Hematopoietic multipotent progenitor cell treated with erythropoietin and hydrocortisone succinate and interleukin-3 and kit ligand, for 8 days (in vitro differentiated cells): ENCODE measurements at regions not wholly inside any gene's neighbourhood (a gene's known extent, or its start where the extent isn't known, plus 50 kb on each side); places are given as distances from the start of the nearest gene placed in this dataset.
"Not testable (repeated sequence)": the region's sequence is repeated elsewhere in the genome, so short reads cannot be mapped to it uniquely, and the experiment has no call there.

Experiments used
- DNase-seq: peaks from one replicate; pipeline ENCODE4 v3.0.0-alpha.2; 2015

GRCh38 chr2:41187376-41188122 is 735.7 kb upstream of the SLC8A1 start:
- no peak for DNase-seq

GRCh38 chr2:41194230-41194629 is 742.3 kb upstream of the SLC8A1 start:
- DNase-seq = no peak

- DNase-seq = no peak
Measured at GRCh38 chr2:41197781-41198180, 745.9 kb upstream of the SLC8A1 start.

DNA sequence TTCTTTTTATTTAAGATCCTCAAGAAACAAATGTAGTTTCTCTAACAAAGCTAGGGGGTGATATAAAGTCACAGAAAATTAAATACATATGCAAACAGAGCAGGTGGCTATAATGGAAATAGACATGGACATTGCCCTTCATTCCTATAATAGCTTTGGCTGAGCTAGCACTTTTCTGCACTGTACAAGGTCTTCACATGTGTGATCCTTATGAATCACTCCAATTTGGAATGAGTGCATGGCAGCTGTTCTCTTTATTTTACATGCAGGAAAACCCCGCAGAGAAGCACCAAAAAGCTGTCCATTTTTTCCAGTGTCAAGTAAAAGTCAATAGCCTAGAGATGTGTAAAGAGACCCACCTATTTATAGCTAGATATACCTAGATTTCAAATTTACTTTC is 747.4 kb upstream of the SLC8A1 start:
- DNase-seq = no peak

DNA sequence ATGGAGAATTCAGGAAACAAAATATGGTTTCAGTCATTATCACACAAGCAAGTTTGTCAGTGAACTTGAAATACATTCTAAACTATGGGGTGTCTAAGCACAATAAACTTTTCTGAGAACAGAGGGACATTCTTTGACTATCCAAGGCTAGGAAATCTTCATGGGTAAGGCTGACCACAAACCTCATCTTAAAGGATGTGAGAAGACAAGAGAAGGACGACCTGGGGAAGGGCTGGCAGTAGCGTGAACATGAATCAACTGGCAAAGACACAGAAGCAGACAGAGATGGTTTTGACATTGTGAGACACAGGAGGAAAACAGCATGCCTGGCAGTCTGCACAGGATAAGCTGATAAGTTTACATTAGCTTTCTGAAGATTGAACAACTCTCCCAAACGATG is 752.4 kb upstream of the SLC8A1 start:
- DNase-seq = no peak

DNA sequence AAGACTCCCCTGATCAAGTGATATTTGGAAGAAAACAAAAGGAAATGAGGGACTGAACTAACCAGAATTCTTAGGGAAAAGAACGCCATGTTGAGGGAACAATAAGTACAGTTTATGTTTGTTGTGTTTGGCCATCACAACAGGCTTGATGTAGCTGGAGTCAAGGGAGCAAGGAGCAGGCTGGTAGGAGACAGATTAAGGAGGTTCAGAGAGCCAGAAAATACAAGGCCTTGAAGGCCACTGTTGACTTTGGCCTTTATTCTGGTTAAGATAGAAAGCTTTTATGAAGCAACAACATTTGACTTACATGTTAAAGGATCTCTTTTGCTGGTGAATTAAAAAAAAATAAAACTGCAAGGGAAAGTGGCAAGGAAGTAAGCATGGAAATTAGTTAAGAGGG is 754.1 kb upstream of the SLC8A1 start:
- DNase-seq = no peak

GRCh38 chr2:41207578-41207977 is 755.7 kb upstream of the SLC8A1 start:
- DNase-seq = no peak

DNA sequence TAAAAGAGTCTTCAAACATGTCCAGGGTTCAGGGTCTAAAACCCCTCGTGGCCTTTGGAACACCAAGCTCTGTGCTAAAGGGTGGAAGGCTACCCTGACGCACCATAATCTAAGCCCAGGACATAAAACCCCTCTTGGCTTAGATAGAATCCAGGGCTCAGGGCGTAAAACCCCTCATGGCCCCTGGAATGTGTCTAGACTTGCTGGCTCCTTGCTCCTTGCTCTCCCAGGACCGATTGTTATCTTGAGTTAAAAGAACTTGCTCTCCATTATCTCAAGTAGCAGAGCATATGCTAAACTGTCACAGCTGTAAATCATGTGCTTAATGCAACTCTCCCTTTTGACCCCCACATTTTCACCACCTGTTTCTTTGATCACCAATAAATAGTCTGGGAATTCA is 758.1 kb upstream of the SLC8A1 start:
- DNase-seq = not testable (repeated sequence)

GRCh38 chr2:41216978-41217377 is 765.1 kb upstream of the SLC8A1 start:
- DNase-seq = no peak

- no peak for DNase-seq
Measured at GRCh38 chr2:41222593-41222992, 770.7 kb upstream of the SLC8A1 start.

GRCh38 chr2:41234093-41234492 is 782.2 kb upstream of the SLC8A1 start:
- DNase-seq = no peak

GRCh38 chr2:41241325-41242000 is 789.6 kb upstream of the SLC8A1 start:
- DNase-seq = no peak

DNA sequence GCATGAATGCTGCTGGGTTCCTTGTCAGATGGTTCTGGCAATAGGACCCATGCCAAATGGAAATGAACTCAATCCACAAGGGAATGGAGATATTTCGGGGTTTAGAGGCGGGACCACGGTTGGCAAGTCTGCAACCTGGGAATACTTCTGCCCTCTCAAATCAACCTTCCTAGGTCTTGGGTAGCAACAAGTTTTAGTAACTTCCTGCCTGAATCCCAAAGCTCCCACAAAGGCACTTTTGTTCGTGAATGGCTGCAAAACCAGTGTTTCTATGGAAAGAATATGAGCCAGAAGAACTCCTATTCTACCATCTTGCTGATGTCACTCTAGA is 790.1 kb upstream of the SLC8A1 start:
- DNase-seq = no peak

DNA sequence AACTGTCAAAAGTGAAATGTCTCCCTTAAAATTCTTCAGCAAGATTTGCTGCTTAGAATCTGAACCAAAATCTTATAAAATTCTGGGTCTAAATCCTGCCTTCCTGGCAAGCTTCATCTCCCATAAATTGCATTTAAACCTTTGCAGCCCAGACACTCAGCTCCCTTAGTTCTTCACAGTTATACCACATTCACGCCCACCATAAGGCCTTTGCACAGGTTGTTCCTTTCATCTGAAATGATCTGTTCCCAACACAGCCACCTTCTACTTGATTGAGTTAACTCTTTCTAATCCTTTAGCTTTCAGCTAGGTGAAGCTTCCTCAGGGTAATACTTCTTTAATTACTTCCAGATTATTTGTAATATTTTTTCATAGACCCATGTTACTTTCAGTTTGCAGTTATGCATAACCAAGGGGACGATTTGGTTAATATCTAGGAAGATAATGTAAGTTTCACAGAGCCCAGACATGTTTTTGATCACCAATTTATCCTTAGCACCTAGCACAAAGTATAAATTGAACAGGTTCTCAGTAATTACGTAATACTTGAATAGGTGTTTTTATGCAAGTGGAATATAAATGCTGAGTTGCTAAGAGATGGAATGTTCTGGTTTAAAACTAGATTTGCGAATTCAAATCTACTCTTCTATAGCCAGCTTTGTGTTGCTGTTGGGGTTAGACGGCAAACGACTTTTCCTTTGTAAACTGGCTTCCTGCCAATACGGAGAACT is 779.7 kb upstream of the PKDCC start:
- no peak for DNase-seq

DNA sequence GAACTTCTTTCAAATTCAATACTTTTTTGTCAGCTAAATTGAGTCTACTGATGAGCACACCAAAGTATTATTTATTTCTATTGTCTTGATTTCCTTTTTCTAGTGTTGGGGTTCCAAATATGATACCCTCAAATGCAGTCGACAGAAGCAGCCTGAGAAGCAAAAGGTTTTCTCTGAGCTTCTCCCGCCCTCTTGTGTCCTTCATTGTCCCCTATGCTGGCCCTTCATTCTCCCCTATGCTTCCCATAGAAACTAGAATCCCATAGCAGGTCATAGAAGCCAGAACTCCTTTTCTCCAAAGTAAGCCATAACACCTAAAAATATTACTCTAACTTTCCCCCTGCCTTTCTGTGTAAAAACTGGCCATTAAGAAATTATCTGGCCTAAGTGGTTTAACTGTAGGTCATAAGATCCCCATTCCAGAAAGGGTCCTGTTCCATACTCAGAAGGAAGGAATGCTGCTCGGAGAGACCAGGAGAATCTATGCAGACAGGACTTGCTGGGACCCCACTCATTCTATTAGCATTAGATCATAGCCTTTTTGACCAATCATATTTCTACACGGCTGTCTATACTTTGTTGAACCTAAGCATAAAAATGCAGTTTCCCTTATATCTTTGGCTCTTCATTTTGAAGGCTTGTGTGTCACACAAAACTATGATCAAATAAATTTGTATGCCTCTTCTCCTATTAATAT is 764.6 kb upstream of the PKDCC start:
- DNase-seq = no peak

DNA sequence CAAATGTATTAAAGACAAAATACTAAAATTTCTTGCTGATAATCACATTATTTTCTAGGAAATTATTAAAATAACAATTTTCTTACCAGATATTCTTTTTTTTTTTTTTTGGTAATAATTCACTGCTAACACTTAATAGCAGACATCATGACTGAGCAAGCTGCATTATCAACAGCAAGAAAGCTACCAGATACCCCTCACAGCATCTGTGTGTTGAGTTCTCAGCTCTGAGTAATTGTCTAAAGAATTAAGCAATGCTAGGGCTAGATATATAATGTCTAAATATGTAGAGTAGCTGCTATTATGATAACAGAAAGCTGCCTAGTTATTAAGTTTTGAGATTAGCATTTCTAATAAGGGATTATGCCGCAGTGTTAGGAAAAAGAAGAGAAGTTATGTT is 754.3 kb upstream of the PKDCC start:
- no peak for DNase-seq

GRCh38 chr2:41294331-41294730 is 753.5 kb upstream of the PKDCC start:
- DNase-seq = no peak

- DNase-seq = no peak
Measured at GRCh38 chr2:41313082-41313481, 734.7 kb upstream of the PKDCC start.

DNA sequence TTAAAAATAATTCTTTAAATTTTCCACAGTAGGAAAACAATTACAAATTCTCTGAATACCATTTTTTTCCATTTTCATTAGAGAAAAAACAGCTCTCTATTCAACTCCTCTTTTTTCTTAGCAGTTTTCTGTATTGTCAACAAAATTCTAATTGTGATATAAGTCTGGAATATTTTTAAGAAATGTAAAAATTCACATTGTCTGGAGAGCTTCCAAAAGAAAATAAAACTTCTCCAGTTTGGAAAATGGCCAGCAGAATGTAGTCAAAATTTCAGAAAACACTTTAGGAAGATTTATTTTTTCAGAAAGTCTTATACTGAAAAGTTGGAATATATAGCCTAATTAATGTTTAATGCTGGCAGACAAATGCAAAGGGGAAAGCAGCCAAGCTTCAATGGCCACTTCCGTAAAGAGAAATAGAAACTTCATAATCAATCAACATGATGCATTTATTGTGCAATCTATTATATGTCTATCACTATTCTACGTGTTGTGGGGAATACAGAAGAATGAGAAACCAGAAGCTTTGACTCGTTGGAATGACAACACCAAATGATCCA is 733.2 kb upstream of the PKDCC start:
- DNase-seq = no peak

DNA sequence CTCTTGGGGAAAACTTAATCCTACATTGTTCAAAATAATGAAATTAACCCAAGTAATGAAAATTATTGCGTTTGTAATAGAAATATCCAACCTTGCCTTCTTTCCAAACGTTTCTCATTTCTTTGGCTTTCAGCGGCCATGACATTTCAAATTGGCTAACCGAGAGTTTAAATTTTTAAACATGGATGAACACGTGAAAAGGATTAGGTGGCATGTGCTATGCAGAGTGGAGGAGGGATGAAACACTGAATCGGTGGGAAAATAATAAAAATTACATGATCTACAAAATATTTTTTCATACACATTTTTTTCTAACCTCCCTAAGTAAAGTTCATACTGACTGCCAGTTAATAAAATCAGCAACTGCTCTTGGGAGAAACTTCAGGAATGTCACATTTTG is 728.4 kb upstream of the PKDCC start:
- DNase-seq = no peak

DNA sequence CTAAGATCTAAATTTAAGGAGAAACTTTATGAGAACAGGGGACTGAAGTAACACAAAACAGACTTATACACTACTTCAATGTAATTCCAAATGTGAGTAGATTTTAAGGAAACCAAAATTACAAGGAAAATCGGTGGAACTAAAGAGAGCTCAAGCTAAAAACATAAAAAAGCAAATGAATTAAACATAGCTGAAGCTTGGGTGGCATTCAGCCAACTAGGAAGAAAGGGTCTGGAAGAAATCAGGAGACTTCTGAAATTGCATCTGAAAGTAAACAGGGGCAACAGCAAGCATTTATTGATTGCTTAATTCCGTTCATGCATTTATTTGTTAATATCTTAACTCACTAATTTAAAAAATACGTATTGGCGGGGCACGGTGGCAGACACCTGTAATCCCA is 727.3 kb upstream of the PKDCC start:
- DNase-seq = no peak

DNA sequence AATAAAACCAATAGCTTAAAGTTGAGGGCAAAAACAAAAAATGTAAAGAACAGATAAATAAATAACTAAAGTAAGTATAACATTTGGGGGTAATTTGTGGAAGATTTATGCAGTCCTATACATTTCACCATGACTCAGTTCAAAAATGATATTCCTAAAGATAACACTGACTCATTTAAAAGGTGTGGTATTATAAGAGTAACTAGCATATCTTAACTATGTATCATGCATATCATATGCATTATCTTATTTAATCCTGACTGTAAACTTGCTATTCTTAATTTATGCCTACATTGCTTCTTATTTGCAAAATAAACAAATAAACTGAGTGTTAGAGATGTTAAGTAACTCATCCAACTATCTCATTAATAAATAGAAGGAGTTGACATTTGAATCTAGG is 726.5 kb upstream of the PKDCC start:
- DNase-seq = no peak

DNA sequence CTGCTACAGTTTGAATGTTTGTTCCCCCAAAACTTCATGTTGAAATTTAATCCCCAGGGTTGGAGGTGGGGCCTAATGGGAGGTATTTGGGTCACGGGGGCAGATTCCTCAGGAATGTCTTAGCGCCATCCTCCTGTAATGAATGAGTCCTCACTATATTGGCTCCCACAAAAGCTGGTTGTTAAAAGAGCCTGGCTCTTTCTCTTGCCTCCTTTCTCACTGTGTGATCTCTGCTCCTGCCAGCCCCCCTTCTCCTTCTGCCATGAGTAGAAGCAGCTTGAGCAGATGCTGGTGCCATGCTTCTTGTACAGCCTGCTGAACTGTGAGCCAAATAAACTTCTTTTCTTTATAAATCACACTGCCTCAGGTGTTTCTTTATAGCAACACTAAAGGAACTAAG is 721.0 kb upstream of the PKDCC start:
- no peak for DNase-seq
